Inflammatory macrophage treated with lipopolysaccharide for 4 hours (primary cell): ENCODE measurements at regions not wholly inside any gene's neighbourhood (a gene's known extent, or its start where the extent isn't known, plus 50 kb on each side); places are given as distances from the start of the nearest gene placed in this dataset.
"Not testable (repeated sequence)": the region's sequence is repeated elsewhere in the genome, so short reads cannot be mapped to it uniquely, and the experiment has no call there.

Experiments used
- DNase-seq: peaks from one replicate; pipeline ENCODE4 v3.0.0-alpha.2; 2020

DNA sequence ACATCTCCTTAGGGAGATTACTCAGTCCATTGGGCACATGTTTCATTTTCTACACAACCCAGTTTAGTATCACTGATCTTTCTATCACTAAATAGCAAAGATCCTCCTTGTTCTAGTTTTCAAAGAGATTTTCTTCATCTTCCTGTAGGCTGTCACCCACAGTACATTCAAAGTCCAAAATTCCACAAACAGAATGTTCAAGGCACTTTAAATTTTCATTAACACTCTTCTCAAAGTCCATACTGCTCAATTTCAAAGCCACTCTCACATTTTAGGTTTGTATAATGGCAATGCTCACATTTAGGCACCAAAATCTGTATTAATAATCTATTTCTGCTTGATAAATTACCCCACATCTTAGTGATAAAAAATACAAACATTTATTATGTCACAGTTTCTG, 152.8 kb downstream of the FSIP2 start:
- DNase-seq: no peak

DNA sequence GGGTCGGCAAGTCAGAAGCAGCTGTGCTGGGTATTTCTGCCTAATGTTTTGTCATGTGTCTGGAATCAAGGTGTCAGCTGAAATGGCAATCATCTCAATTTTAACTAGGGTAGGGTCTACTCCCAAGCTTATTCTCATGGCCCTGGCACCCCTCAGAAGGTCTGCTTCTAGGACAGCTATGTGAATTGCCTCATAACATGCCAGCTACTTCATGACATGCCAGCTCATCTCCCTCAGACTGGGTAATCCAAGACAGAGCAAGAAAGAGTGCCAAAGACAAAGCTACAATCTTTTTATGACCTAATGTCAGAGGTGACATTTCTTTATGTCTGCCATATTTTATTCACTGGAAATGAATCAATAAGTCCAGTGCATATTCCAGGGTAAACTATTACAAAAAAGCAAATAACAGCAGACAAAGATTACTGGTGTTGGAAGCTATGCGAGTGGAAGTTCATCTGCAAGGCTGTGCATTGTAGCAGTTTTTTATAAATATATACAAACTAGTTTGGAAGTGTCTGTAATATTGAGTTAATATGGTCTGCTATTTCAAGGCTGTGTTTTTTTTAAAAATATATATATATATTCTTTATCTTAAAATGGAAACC, 153.3 kb downstream of the FSIP2 start:
- no peak for DNase-seq

DNA sequence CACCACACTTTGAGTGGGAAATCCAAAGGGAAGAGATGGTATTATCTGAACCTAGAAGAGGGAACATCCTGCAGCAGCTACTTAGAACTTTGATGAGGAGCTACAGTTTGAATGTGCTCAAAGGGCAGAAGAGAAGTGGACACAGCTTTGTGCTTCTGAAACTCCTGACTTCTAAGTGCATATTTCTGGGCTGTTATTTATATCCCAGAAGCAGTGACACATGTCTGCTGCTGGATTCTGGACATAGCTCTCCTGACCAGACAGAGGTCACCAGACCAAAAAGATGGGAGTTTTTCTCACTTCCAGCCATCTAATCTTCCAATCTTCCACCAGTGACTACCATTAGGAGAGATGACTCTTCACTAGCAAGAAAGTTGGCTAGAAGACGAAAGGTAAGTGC, 153.9 kb downstream of the FSIP2 start:
- DNase-seq: no peak

GRCh38 chr2:185894223-185894622, 155.6 kb downstream of the FSIP2 start:
- no peak for DNase-seq

GRCh38 chr2:185895828-185896693, 157.5 kb downstream of the FSIP2 start:
- DNase-seq: no peak

- no peak for DNase-seq
These were observed 160.8 kb downstream of the FSIP2 start for GRCh38 chr2:185899366-185899765.

- DNase-seq: no peak
These were observed 180.6 kb downstream of the FSIP2 start for GRCh38 chr2:185919155-185919554.

GRCh38 chr2:185921048-185921756, 182.6 kb downstream of the FSIP2 start:
- DNase-seq: no peak

- no peak for DNase-seq
These were observed 195.6 kb downstream of the FSIP2 start for GRCh38 chr2:185934232-185934631.

DNA sequence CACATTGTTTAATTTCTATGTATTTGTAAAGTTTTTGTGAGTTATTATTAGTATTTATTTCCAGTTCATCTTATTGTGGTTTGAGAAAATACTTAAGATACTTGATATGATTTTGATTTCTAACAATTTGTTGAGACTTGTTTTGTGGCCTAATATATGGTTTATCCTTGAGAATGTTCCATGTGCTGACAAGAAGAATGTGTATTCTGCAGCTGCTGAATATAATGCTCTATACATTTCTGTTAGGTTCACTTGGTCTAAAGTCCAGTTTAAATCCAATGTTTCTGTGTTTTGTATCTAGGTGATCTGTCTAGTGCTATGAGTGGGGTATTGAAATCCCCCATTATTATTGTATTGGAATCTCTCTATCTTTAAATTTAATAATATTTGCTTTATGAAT, 201.3 kb downstream of the FSIP2 start:
- no peak for DNase-seq

DNA sequence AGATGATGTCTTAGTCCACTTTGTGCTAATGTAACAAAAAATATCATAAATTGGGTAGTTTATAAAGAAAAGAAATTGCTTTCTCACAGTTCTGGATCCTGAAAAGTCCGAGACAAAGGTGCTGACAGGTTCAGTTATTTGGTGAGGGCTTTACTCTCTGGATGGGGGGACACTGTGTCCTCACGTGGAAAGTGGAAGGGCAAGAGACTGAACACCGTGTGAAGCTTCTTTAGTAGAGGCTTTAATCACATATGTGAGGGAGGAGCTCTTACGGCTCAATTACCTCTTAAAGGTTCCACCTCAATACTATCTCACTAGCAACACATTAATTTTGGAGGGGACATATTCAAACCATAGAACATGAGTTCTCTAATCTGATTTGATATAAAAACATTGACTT, 204.3 kb downstream of the FSIP2 start:
- no peak for DNase-seq

DNA sequence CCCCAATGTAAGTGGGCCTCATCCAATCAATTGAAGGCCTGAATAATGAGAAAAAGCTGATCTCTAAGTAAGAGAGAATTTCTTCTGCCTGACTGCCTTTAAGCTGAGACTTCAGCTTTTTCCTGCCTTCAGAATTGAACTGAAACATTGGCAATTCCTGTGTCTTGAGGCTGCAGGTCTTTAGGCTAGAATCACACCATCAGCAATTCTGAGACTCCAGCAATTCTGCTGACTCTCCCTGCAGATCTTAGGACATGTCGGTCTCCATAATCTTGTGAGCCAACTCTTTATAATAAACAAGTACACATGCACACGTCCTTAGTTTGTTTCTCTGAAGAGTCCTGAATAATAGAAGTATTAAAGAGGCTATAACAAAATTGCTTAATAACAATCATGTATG, 209.1 kb downstream of the FSIP2 start:
- no peak for DNase-seq

DNA sequence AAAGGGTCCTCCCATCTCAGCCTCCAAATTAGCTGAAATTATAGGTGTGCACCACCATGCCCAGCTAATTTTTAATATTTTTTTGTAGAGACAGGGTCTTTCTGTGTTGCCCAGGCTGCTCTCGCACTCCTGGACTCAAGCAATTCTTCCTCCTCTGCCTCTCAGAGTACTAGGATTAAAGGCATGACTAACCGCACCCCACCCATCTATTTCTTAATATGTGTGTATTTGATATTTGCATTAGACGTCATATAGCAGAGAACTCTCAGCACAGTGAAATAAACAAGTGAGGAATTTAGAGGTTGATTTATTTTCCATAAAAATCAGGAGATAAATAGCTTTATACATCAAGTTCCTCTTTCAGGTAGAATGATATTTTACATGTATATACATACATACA, 213.5 kb downstream of the FSIP2 start:
- DNase-seq: no peak

- no peak for DNase-seq
These were observed 215.8 kb downstream of the FSIP2 start for GRCh38 chr2:185954389-185954788.

GRCh38 chr2:185955050-185955449, 216.4 kb downstream of the FSIP2 start:
- no peak for DNase-seq

- DNase-seq: no peak
These were observed 228.7 kb downstream of the FSIP2 start for GRCh38 chr2:185967335-185967734.

DNA sequence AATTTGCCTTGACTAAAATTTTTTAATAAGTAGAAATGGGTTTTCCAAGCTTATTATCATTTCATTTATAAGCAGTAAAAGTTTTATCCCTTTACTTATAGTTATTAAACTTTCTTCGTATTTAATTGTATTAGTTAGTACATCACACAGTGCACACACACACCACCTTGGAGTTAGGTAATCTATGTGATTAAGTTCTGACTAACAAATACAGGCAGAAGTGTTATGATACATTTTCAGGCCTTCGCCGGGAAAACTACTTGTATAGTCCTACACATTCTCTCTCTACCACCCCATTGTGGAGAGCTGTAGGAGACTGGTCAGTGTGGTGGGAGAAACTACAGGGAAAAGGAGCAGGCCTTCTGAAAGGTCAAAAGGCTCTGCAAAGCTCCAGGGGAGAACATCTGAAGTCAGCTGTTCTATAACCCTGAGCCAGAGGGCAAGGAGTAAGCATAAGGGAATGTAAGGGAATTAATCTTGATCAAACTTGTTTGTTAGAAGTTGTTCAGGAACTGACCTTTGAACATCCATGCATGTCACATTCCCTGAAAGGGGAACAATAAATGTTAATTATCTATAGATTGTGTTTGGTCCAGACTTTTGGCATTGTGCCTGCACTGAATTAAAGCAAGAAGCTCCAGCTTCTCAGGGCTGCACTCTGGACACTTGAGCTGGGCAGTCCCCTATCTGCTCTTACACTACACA, 231.7 kb downstream of the FSIP2 start:
- DNase-seq: no peak

DNA sequence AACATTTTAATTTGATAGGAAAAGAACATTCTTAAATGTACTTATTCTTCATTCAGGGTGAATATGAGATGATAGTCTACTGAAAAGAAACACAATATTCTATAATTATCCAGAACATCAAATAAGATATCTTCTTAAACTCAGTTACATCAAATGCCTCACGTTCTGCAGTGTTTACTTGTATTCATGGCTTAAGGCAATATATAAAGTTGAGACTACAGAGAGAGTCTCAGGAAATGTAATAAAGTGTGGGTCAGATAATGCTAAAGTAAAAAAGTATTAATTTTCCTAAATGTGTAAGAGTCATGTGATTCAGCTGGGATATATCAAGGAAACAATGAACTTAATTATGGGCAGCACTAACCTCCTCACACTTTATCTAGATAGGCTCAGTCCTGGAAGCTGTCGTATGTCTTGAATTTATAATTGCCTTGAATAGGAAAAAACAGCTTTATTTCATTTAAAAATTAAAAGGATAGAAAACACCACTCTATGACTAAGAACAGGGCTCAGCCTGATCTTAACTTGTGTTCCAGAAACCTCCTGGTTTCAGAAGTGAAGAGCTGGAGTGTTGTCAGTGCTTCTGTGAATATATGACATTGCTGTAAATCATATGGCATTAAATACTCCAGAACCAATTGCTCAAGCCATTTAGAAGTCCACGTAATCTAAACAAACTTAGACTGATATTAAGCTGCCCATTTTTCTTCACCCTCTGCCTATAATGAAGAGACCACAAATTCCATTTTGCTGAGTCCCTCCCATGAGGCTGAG, 240.2 kb downstream of the FSIP2 start:
- no peak for DNase-seq

DNA sequence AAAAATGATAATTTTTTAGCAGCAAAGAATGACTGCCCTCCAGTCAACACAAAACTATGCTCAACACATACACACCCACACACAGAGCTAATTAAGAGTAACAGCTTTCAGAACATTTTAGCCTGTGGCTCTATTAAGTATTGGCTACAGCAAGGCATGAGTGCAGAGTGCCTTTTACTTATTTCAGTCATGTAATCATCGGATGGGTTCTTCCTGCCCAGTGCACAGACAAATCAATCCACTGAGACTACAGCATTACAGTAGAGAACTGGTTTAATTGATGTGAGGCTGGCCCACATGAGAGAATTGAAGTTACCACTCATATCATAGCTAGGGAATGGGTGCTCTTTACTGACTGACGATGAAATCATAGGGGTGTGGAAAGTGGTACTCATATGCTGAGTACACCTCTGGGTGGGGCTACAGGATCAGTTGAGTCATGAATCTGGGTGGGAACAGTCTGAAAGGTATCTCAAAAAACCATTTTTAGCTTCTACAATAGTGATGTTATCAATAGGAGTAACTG, 241.0 kb downstream of the FSIP2 start:
- no peak for DNase-seq

DNA sequence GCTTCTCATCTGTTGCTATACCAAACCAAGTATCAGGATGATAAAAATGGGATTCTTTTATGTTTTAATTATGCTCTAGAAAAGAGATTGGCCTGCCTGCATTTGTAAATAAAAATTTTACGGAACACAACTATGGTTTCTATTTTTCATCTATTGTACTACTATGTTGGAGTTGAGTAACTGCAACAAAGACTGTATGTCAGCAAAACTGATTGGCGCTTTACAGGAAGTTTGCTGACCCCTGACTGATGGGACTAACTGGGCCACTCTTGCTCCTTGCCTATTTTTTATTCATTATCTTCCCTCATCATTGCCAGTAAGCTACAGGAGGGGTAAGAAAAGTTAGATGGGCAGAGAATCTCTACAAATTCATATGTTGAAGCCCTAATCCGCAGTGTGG, 242.3 kb downstream of the FSIP2 start:
- no peak for DNase-seq

- DNase-seq: no peak
These were observed 246.1 kb downstream of the FSIP2 start for GRCh38 chr2:185984670-185985069.

- not testable (repeated sequence) for DNase-seq
These were observed 250.3 kb downstream of the FSIP2 start for GRCh38 chr2:185988907-185989306.
